ENCODE measurements at regions not wholly inside any gene's neighbourhood (a gene's known extent, or its start where the extent isn't known, plus 50 kb on each side); places are given as distances from the start of the nearest gene placed in this dataset.

GRCh38 chr1:147834181-147834580, 68.4 kb upstream of the GJA8 start:
- no peaks in the 10 kb centered on the region for H3K4me1 ChIP-seq (ENCODE audit: control insufficient read depth, extremely low read depth, insufficient read depth, low read length)
- DNase-seq (ENCODE audit: low read depth in 2 of 2): no peak
- H3K4me2 ChIP-seq (ENCODE audit: extremely low read depth, insufficient read depth, low read length): no peak overlapping the region
- H3K79me2 ChIP-seq (ENCODE audit: control insufficient read depth, insufficient read depth, low read length): no peaks in the 10 kb centered on the region
- no peaks in the 10 kb centered on the region for H3K9me3 ChIP-seq (ENCODE audit: control insufficient read depth, insufficient read depth, low read depth, low read length)
- H3K27me3 ChIP-seq (ENCODE audit: control insufficient read depth, insufficient read depth, low read length): no peaks in the 10 kb centered on the region
- H3K9ac ChIP-seq (ENCODE audit: insufficient read depth, low read length): no peak overlapping the region
- no peak overlapping the region for H3K4me3 ChIP-seq (replicated peaks in 1 of 4; ENCODE audit: control extremely low read depth in 1 of 4, insufficient read depth in 1 of 4, low read depth in 3 of 4, low read length in 4 of 4)
- TF ChIP-seq EZH2 (IDR thresholded peaks at IDR 0.05; ENCODE audit: low read length, missing control alignments): no peak
- TF ChIP-seq CTCF (conservative IDR thresholded peaks at IDR 0.05 in 1 of 2, IDR thresholded peaks at IDR 0.05 in 1 of 2; ENCODE audit: low read depth in 1 of 2, low read length in 2 of 2): no peak
- H2AFZ ChIP-seq (ENCODE audit: low read length): no peak overlapping the region
- no peak overlapping the region for H3K27ac ChIP-seq (ENCODE audit: insufficient read depth, low read length)
- H4K20me1 ChIP-seq (ENCODE audit: control insufficient read depth, extremely low read depth, insufficient read depth, low read length): no peaks in the 10 kb centered on the region
- H3K36me3 ChIP-seq (ENCODE audit: control insufficient read depth, insufficient read depth, low read length): no peaks in the 10 kb centered on the region

- Histone ChIP-seq H3K27ac (ENCODE audit: insufficient read depth, low read length) (no peak overlapping the region), H2AFZ (ENCODE audit: low read length) (no peak overlapping the region), H3K4me3 (replicated peaks in 1 of 4; ENCODE audit: control extremely low read depth in 1 of 4, insufficient read depth in 1 of 4, low read depth in 3 of 4, low read length in 4 of 4) (no peak overlapping the region), H3K4me1 (ENCODE audit: control insufficient read depth, extremely low read depth, insufficient read depth, low read length) (no peaks in the 10 kb centered on the region), H3K79me2 (ENCODE audit: control insufficient read depth, insufficient read depth, low read length) (no peaks in the 10 kb centered on the region), H3K9me3 (ENCODE audit: control insufficient read depth, insufficient read depth, low read depth, low read length) (no peaks in the 10 kb centered on the region), H3K27me3 (ENCODE audit: control insufficient read depth, insufficient read depth, low read length) (no peaks in the 10 kb centered on the region), H3K36me3 (ENCODE audit: control insufficient read depth, insufficient read depth, low read length) (no peaks in the 10 kb centered on the region), H4K20me1 (ENCODE audit: control insufficient read depth, extremely low read depth, insufficient read depth, low read length) (no peaks in the 10 kb centered on the region), H3K4me2 (ENCODE audit: extremely low read depth, insufficient read depth, low read length) (no peak overlapping the region), H3K9ac (ENCODE audit: insufficient read depth, low read length) (no peak overlapping the region)
- DNase-seq (ENCODE audit: low read depth in 2 of 2): no peak
- no peak for TF ChIP-seq CTCF (conservative IDR thresholded peaks at IDR 0.05 in 1 of 2, IDR thresholded peaks at IDR 0.05 in 1 of 2; ENCODE audit: low read depth in 1 of 2, low read length in 2 of 2)
- TF ChIP-seq EZH2 (IDR thresholded peaks at IDR 0.05; ENCODE audit: low read length, missing control alignments): no peak
Observed at GRCh38 chr1:147834810-147835209, 67.8 kb upstream of the GJA8 start.

- Histone ChIP-seq H3K79me2 (ENCODE audit: control insufficient read depth, insufficient read depth, low read length) (no peaks in the 10 kb centered on the region), H3K9me3 (ENCODE audit: control insufficient read depth, insufficient read depth, low read depth, low read length) (no peaks in the 10 kb centered on the region), H3K4me1 (ENCODE audit: control insufficient read depth, extremely low read depth, insufficient read depth, low read length) (no peaks in the 10 kb centered on the region), H2AFZ (ENCODE audit: low read length) (no peak overlapping the region), H3K4me2 (ENCODE audit: extremely low read depth, insufficient read depth, low read length) (no peak overlapping the region), H3K36me3 (ENCODE audit: control insufficient read depth, insufficient read depth, low read length) (no peaks in the 10 kb centered on the region), H3K27ac (ENCODE audit: insufficient read depth, low read length) (no peak overlapping the region), H3K4me3 (replicated peaks in 1 of 4; ENCODE audit: control extremely low read depth in 1 of 4, insufficient read depth in 1 of 4, low read depth in 3 of 4, low read length in 4 of 4) (no peak overlapping the region), H4K20me1 (ENCODE audit: control insufficient read depth, extremely low read depth, insufficient read depth, low read length) (no peaks in the 10 kb centered on the region), H3K9ac (ENCODE audit: insufficient read depth, low read length) (no peak overlapping the region), H3K27me3 (ENCODE audit: control insufficient read depth, insufficient read depth, low read length) (no peaks in the 10 kb centered on the region)
- DNase-seq (ENCODE audit: low read depth in 2 of 2): no peak
- TF ChIP-seq EZH2 (IDR thresholded peaks at IDR 0.05; ENCODE audit: low read length, missing control alignments): no peak
- no peak for TF ChIP-seq CTCF (conservative IDR thresholded peaks at IDR 0.05 in 1 of 2, IDR thresholded peaks at IDR 0.05 in 1 of 2; ENCODE audit: low read depth in 1 of 2, low read length in 2 of 2)
Observed at GRCh38 chr1:147837129-147837963, 65.2 kb upstream of the GJA8 start.

Measured in fibroblast of lung (primary cell).